ENCODE measurements at regions not wholly inside any gene's neighbourhood (a gene's known extent, or its start where the extent isn't known, plus 50 kb on each side); places are given as distances from the start of the nearest gene placed in this dataset.

GRCh38 chr2:173822889-173823542 is 142.2 kb downstream of the SP3 start:
- TF ChIP-seq CTCF (IDR thresholded peaks at IDR 0.05; ENCODE audit: low read depth, low read length, missing control alignments) = no peak
- H3K4me3 ChIP-seq (ENCODE audit: low read depth, low read length) = no peak overlapping the region
- DNase-seq (ENCODE audit: low read depth) = no peak
- in situ Hi-C loops (cut with HindIII; ENCODE audit: low sequenced_read_pairs) = no loop called here

GRCh38 chr2:173823543-173823939 is 141.6 kb downstream of the SP3 start:
- in situ Hi-C loops (cut with HindIII; ENCODE audit: low sequenced_read_pairs) = no loop called here
- no peak overlapping the region for H3K4me3 ChIP-seq (ENCODE audit: low read depth, low read length)

GRCh38 chr2:173828189-173829142 is 136.7 kb downstream of the SP3 start:
- H3K4me3 ChIP-seq (ENCODE audit: low read depth, low read length) = no peak overlapping the region
- no peak for DNase-seq (ENCODE audit: low read depth)
- in situ Hi-C loops (cut with HindIII; ENCODE audit: low sequenced_read_pairs) = no loop called here
- no peak for TF ChIP-seq CTCF (IDR thresholded peaks at IDR 0.05; ENCODE audit: low read depth, low read length, missing control alignments)

More at GRCh38 chr2:173823543-173823939, 141.6 kb downstream of the SP3 start:
- DNase-seq (ENCODE audit: low read depth) = no peak
- no peak for TF ChIP-seq CTCF (IDR thresholded peaks at IDR 0.05; ENCODE audit: low read depth, low read length, missing control alignments)

GRCh38 chr2:173829727-173830126 is 135.4 kb downstream of the SP3 start:
- no peak for DNase-seq (ENCODE audit: low read depth)
- no peak overlapping the region for H3K4me3 ChIP-seq (ENCODE audit: low read depth, low read length)
- no peak for TF ChIP-seq CTCF (IDR thresholded peaks at IDR 0.05; ENCODE audit: low read depth, low read length, missing control alignments)
- in situ Hi-C loops (cut with HindIII; ENCODE audit: low sequenced_read_pairs) = no loop called here

GRCh38 chr2:173830170-173830569 is 135.0 kb downstream of the SP3 start:
- DNase-seq (ENCODE audit: low read depth) = no peak
- no peak for TF ChIP-seq CTCF (IDR thresholded peaks at IDR 0.05; ENCODE audit: low read depth, low read length, missing control alignments)
- H3K4me3 ChIP-seq (ENCODE audit: low read depth, low read length) = no peak overlapping the region
- in situ Hi-C loops (cut with HindIII; ENCODE audit: low sequenced_read_pairs) = no loop called here

- TF ChIP-seq CTCF (IDR thresholded peaks at IDR 0.05; ENCODE audit: low read depth, low read length, missing control alignments) = no peak
- no peak for DNase-seq (ENCODE audit: low read depth)
- in situ Hi-C loops (cut with HindIII; ENCODE audit: low sequenced_read_pairs) = no loop called here
- no peak overlapping the region for H3K4me3 ChIP-seq (ENCODE audit: low read depth, low read length)
Measured at GRCh38 chr2:173831312-173832229, 133.6 kb downstream of the SP3 start.

Measured in astrocyte of the cerebellum (primary cell).